Keratinocyte (primary cell): ENCODE measurements at regions not wholly inside any gene's neighbourhood (a gene's known extent, or its start where the extent isn't known, plus 50 kb on each side); places are given as distances from the start of the nearest gene placed in this dataset.
"Not testable (repeated sequence)": the region's sequence is repeated elsewhere in the genome, so short reads cannot be mapped to it uniquely, and the experiment has no call there.

Experiments
- DNase-seq: peaks from one replicate; pipeline ENCODE4 v3.0.0-alpha.2; 2011; ENCODE audit warnings: low read depth, missing footprints, low spot score
- FAIRE-seq: peaks from 2 replicates; lab custom pipeline; 2011; peaks lifted over from hg19 to GRCh38; lab: Jason Lieb, UNC
- H2AFZ ChIP-seq: 2 replicates; pipeline ENCODE4 v1.6.0; 2012; ENCODE audit warnings: low read length, control low read depth, inconsistent platforms; ENCODE audit not compliant: control insufficient read depth
- H3K27ac ChIP-seq: 2 replicates; pipeline ENCODE4 v1.5.1; 2011; ENCODE audit warnings: low read length; ENCODE audit not compliant: control insufficient read depth, insufficient read depth
- H3K27me3 ChIP-seq: 3 replicates; pipeline ENCODE4 v1.6.0; 2011; ENCODE audit warnings: low read length; ENCODE audit not compliant: control insufficient read depth, insufficient read depth; ENCODE audit errors: extremely low read depth
- H3K36me3 ChIP-seq, 2 experiments: 2 replicates in 1 of 2; 3 replicates in 1 of 2; pipeline ENCODE4 v1.5.1; 2011; ENCODE audit warnings: low read length in 2 of 2, mild to moderate bottlenecking in 1 of 2; ENCODE audit not compliant: control insufficient read depth in 2 of 2, insufficient read depth in 2 of 2; ENCODE audit errors: extremely low read depth in 1 of 2
- H3K4me1 ChIP-seq: 3 replicates; pipeline ENCODE4 v1.5.1; 2011; ENCODE audit warnings: low read length; ENCODE audit not compliant: control insufficient read depth, insufficient read depth; ENCODE audit errors: extremely low read depth
- H3K4me2 ChIP-seq: 3 replicates; pipeline ENCODE4 v1.6.0; 2011; ENCODE audit warnings: low read depth, low read length; ENCODE audit not compliant: control insufficient read depth, insufficient read depth; ENCODE audit errors: extremely low read depth
- H3K4me3 ChIP-seq, 3 experiments: fragments of 200-600 bp in 1 of 3; sonication (generic) in 1 of 3; 2 replicates in 2 of 3; 3 replicates in 1 of 3; pipeline ENCODE4 v1.5.1; 2011 to 2016; ENCODE audit warnings: low read length in 3 of 3, mild to moderate bottlenecking in 3 of 3, control low read depth in 2 of 3, inconsistent platforms in 1 of 3, low read depth in 1 of 3, mixed read lengths in 1 of 3, mixed run types in 1 of 3, moderate library complexity in 1 of 3; ENCODE audit not compliant: control insufficient read depth in 2 of 3, insufficient read depth in 2 of 3; ENCODE audit errors: extremely low read depth in 1 of 3
- H3K79me2 ChIP-seq: 2 replicates; pipeline ENCODE4 v1.6.0; 2012; ENCODE audit warnings: low read length; ENCODE audit not compliant: control insufficient read depth, insufficient read depth
- H3K9ac ChIP-seq: 3 replicates; pipeline ENCODE4 v1.6.0; 2011; ENCODE audit warnings: low read length; ENCODE audit not compliant: control insufficient read depth, insufficient read depth; ENCODE audit errors: extremely low read depth
- H3K9me1 ChIP-seq: 3 replicates; pipeline ENCODE4 v1.6.0; 2011; ENCODE audit warnings: low read length; ENCODE audit not compliant: control insufficient read depth, insufficient read depth; ENCODE audit errors: extremely low read depth
- H3K9me3 ChIP-seq: 2 replicates; pipeline ENCODE4 v1.5.1; 2012; ENCODE audit warnings: low read depth, low read length; ENCODE audit not compliant: control insufficient read depth
- H4K20me1 ChIP-seq: 3 replicates; pipeline ENCODE4 v1.6.0; 2011; ENCODE audit warnings: low read length; ENCODE audit not compliant: control insufficient read depth, insufficient read depth; ENCODE audit errors: extremely low read depth
- dilution Hi-C: fragments of 300-500 bp; cut with MboI; formaldehyde crosslinking; loops from one replicate; pipeline ENCODE4 v1.7.0; 2020; ENCODE audit warnings: low sequenced_read_pairs; ENCODE audit not compliant: extremely low pct_ligation_motif_present

GRCh38 chr15:24305643-24306042 lies 369.9 kb upstream of the NPAP1 start:
- H2AFZ ChIP-seq, H3K4me3 ChIP-seq, H3K9ac ChIP-seq, H4K20me1 ChIP-seq, DNase-seq, H3K4me1 ChIP-seq, H3K27me3 ChIP-seq, FAIRE-seq, H3K9me3 ChIP-seq, H3K4me2 ChIP-seq, H3K36me3 ChIP-seq, H3K79me2 ChIP-seq, H3K27ac ChIP-seq, H3K9me1 ChIP-seq, dilution Hi-C loops: not testable (repeated sequence)

GRCh38 chr15:24309700-24310099 lies 365.9 kb upstream of the NPAP1 start:
- H3K4me3 ChIP-seq, H3K9me1 ChIP-seq, H3K4me2 ChIP-seq, dilution Hi-C loops, H4K20me1 ChIP-seq, H3K27me3 ChIP-seq, H3K27ac ChIP-seq, H3K9ac ChIP-seq, H3K9me3 ChIP-seq, H3K36me3 ChIP-seq, H3K79me2 ChIP-seq, H2AFZ ChIP-seq, DNase-seq, FAIRE-seq, H3K4me1 ChIP-seq: not testable (repeated sequence)

GRCh38 chr15:24311692-24312091 lies 363.9 kb upstream of the NPAP1 start:
- H2AFZ ChIP-seq, H3K4me2 ChIP-seq, FAIRE-seq, H3K27me3 ChIP-seq, H3K79me2 ChIP-seq, H3K4me1 ChIP-seq, H3K9me3 ChIP-seq, H3K36me3 ChIP-seq, H3K27ac ChIP-seq, H4K20me1 ChIP-seq, H3K9ac ChIP-seq, H3K9me1 ChIP-seq, H3K4me3 ChIP-seq, DNase-seq, dilution Hi-C loops: not testable (repeated sequence)

- H2AFZ ChIP-seq, H3K4me3 ChIP-seq, H4K20me1 ChIP-seq, H3K36me3 ChIP-seq, H3K4me1 ChIP-seq, H3K4me2 ChIP-seq, dilution Hi-C loops, H3K27me3 ChIP-seq, H3K9ac ChIP-seq, FAIRE-seq, DNase-seq, H3K9me3 ChIP-seq, H3K27ac ChIP-seq, H3K79me2 ChIP-seq, H3K9me1 ChIP-seq: not testable (repeated sequence)
These were observed 359.2 kb upstream of the NPAP1 start for GRCh38 chr15:24316326-24316725.
